ENCODE measurements at regions not wholly inside any gene's neighbourhood (a gene's known extent, or its start where the extent isn't known, plus 50 kb on each side); places are given as distances from the start of the nearest gene placed in this dataset.
A peak's percentile ranks its signal among the peaks of the same experiment; 100 is the strongest.
"Not testable (repeated sequence)": the region's sequence is repeated elsewhere in the genome, so short reads cannot be mapped to it uniquely, and the experiment has no call there.

- not testable (repeated sequence) for H3K9me3 Mint-ChIP-seq, H3K4me3 Mint-ChIP-seq
Measured at GRCh38 chr1:206384029-206384807, 86.1 kb upstream of the IKBKE start.

GRCh38 chr1:206384891-206385290, 85.4 kb upstream of the IKBKE start:
- H3K4me1 Mint-ChIP-seq (ENCODE audit: low read depth in 2 of 2); H3K27ac Mint-ChIP-seq; H3K9me3 Mint-ChIP-seq; H3K4me3 Mint-ChIP-seq; ATAC-seq (replicated peaks); H3K36me3 Mint-ChIP-seq (ENCODE audit: insufficient read depth); DNase-seq; H3K27me3 Mint-ChIP-seq: not testable (repeated sequence)

More at GRCh38 chr1:206384029-206384807, 86.1 kb upstream of the IKBKE start:
- DNase-seq (peak in 1 of 3 experiments; percentile 2), ATAC-seq (replicated peaks) (peak; percentile 83)
- H3K27ac Mint-ChIP-seq; H3K4me1 Mint-ChIP-seq (ENCODE audit: low read depth in 2 of 2); H3K36me3 Mint-ChIP-seq (ENCODE audit: insufficient read depth); H3K27me3 Mint-ChIP-seq: not testable (repeated sequence)

DNA sequence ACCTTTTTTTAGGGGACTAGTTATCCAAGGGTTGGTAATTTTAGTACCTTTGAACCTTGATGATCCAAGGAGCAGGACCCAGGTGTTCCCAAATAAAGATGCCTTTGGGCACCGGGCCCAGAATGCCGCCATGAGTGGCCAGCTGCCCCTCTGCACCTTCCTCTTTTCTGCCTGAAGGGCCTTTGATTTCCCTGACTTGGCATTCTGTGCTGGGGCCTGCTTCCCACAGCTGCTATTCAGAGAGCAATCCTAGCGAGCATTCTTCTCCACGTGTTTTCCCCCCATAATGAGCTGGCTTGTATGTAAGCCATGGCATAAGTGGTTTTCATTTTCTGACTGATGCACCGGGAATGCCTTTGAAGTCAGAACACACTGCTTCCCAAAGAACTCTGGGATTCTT, 82.6 kb upstream of the IKBKE start:
- H3K27ac Mint-ChIP-seq; H3K36me3 Mint-ChIP-seq (ENCODE audit: insufficient read depth); H3K4me1 Mint-ChIP-seq (ENCODE audit: low read depth in 2 of 2); ATAC-seq (replicated peaks); DNase-seq; H3K9me3 Mint-ChIP-seq; H3K27me3 Mint-ChIP-seq; H3K4me3 Mint-ChIP-seq: not testable (repeated sequence)

DNA sequence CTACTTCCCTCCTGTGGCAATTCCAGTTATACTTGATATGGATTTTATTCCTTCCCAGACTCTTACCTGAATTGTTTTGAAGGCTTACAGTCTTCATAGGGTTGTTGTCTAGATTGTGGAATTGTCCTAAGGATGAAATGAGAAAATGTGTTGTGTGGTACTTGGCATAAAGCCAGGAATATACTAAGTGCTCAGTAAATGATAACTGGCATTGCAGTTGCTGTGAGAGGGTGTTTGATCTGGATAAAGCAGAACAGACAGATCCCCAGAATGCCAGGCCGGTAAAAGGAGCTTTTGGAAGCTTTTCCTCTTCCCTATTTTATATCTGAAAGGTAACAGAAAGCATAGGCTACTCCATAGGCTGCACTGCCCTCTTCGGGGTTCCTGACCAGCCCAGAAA, 78.4 kb upstream of the IKBKE start:
- not testable (repeated sequence) for H3K9me3 Mint-ChIP-seq; H3K4me1 Mint-ChIP-seq (ENCODE audit: low read depth in 2 of 2); H3K36me3 Mint-ChIP-seq (ENCODE audit: insufficient read depth); ATAC-seq (replicated peaks); DNase-seq; H3K27me3 Mint-ChIP-seq; H3K27ac Mint-ChIP-seq; H3K4me3 Mint-ChIP-seq

- not testable (repeated sequence) for ATAC-seq (replicated peaks); H3K4me1 Mint-ChIP-seq (ENCODE audit: low read depth in 2 of 2); H3K36me3 Mint-ChIP-seq (ENCODE audit: insufficient read depth); H3K9me3 Mint-ChIP-seq; DNase-seq; H3K27me3 Mint-ChIP-seq; H3K27ac Mint-ChIP-seq; H3K4me3 Mint-ChIP-seq
Measured at GRCh38 chr1:206397501-206397900, 72.8 kb upstream of the IKBKE start.

- H3K4me3 Mint-ChIP-seq; DNase-seq; H3K36me3 Mint-ChIP-seq (ENCODE audit: insufficient read depth); H3K27me3 Mint-ChIP-seq; ATAC-seq (replicated peaks); H3K9me3 Mint-ChIP-seq; H3K27ac Mint-ChIP-seq; H3K4me1 Mint-ChIP-seq (ENCODE audit: low read depth in 2 of 2): not testable (repeated sequence)
Measured at GRCh38 chr1:206398261-206398660, 72.0 kb upstream of the IKBKE start.

DNA sequence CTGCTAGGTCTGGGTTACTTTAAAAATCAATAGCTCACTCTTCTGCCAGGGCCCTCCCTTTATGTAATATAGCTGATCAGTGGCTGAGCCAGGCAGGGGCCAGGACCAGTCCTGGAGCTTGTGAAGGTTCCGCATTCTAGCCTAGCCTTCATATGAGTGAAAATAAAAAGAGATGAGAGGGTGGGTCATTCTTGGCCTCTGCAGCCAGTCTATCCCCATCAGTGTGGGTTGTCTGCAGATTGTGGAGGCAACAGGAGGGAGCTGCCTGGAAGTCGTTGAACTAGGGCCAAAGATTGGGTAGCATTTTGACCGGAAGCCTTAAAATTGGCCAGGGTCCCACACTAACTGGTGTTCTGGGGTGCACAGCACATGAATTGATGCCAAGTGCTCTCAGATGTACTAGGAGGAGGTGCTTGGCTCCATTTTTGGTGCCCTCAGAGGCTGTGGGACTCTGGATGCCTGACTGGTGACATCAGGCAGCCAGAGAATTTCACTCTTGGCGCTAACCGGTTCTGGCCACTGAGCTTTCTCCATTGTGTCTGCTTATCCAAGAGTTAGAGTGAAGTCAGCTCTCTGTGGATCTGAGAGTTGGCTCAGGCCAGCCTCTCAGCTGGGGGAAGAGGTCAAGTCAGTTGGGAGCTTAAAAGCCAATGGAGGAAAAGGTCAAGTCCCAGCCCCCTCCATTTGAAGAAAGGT, 66.5 kb upstream of the IKBKE start:
- not testable (repeated sequence) for H3K27me3 Mint-ChIP-seq; H3K36me3 Mint-ChIP-seq (ENCODE audit: insufficient read depth); H3K9me3 Mint-ChIP-seq; ATAC-seq (replicated peaks); H3K27ac Mint-ChIP-seq; H3K4me1 Mint-ChIP-seq (ENCODE audit: low read depth in 2 of 2); H3K4me3 Mint-ChIP-seq; DNase-seq

DNA sequence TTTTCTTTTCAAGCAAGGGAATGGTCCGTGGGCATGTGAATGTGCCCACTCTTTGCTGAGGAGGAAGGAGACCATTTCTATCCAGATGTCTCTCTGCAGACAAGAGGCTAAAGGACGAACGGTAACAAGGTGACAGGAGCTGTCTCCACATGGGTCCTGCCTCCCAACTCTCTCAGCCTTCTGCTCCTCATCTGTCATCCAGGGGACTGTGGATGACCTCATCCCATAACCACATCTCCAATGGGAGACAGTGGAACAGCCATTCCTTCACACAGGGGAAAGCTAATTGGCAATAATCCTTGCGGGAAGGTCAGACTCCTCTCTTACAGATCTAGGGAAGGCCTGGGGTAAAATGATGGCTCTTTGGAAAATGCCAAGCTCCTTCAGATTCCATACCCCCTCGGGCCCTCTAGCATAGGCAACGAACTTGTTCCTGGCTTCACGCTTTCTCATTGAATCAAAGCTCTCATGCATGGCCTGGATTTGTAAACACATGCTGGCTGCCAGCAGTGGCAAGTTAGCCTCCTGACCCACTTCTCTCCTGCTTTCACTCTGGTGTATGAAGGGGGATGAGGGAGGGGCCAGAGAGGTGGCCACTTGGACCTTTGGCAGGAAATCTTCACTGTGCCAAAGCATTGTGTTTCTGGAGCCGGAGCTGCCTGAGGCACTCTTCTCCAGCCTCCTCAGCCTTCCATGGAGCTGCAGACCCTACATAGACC, 65.8 kb upstream of the IKBKE start:
- not testable (repeated sequence) for H3K27ac Mint-ChIP-seq; DNase-seq; H3K27me3 Mint-ChIP-seq; H3K9me3 Mint-ChIP-seq; ATAC-seq (replicated peaks); H3K36me3 Mint-ChIP-seq (ENCODE audit: insufficient read depth); H3K4me1 Mint-ChIP-seq (ENCODE audit: low read depth in 2 of 2); H3K4me3 Mint-ChIP-seq

- H3K27ac Mint-ChIP-seq; H3K9me3 Mint-ChIP-seq; H3K4me1 Mint-ChIP-seq (ENCODE audit: low read depth in 2 of 2); H3K4me3 Mint-ChIP-seq; H3K36me3 Mint-ChIP-seq (ENCODE audit: insufficient read depth); DNase-seq; ATAC-seq (replicated peaks); H3K27me3 Mint-ChIP-seq: not testable (repeated sequence)
Measured at GRCh38 chr1:206405282-206405681, 65.0 kb upstream of the IKBKE start.

DNA sequence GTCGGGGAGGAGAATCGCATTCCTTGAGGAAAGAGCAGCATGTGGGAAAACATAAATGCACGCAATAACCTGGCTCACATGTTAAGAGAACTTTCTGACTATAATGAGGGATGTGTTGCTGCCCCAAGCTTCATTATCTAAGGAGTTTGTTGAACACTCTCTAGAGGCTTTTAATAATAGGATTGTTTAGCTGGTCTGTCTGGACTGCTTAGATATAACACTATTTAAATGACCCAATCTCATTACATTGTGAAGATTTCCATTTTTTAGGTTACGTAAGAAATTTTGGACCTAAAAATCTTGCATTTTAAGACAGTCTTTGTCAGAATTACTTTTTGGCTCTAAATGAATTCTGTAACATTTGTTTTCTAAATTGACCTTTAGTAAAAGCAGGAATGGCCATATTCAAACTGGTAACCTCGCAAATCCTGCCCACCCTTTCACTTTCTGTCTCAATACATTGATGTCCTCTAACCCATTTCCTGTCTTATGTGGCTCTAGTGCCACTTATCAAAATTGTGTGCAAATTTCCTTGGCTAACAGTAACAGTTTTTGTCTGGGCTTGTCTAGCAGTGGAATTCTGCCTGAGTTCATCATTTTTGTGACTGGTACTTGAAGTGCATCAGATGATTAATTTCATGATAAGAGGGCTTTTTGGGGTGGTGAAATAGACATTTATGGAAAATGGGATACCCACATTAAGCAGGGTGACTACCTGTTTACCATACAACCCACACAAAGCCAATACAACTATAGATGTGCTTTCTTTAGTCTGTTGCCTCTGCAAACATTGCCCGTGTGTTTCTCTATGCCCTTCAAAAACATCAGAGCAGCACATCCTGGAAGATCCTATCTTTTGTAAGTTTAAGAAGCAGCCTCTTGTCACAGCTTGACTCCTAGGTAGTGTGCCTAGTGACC, 61.6 kb upstream of the IKBKE start:
- H3K27ac Mint-ChIP-seq; DNase-seq; H3K9me3 Mint-ChIP-seq; ATAC-seq (replicated peaks); H3K27me3 Mint-ChIP-seq; H3K4me1 Mint-ChIP-seq (ENCODE audit: low read depth in 2 of 2); H3K36me3 Mint-ChIP-seq (ENCODE audit: insufficient read depth); H3K4me3 Mint-ChIP-seq: not testable (repeated sequence)

DNA sequence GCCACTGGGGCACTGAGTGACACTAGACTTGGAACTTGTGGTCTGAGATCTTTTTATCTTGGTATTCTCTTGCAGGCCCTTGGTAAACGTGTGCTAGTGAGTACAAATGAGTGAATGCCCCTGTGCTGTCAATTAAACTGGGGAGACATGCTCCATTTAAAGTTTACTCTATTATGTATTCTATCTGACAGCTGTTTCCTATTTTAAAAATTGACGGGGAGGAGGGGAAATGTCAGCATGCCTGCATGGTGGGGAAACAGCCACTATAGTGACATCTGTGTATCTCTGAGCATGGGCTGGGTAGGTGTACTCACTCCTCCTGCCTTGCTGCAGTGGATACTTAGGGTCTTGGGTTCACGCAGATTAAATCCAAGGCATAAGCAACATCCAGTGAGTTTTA, 59.0 kb upstream of the IKBKE start:
- Mint-ChIP-seq H3K27ac (peak overlapping the region in 1 of 2 donors; percentile 28), H3K9me3 (no peaks in the 10 kb centered on the region), H3K4me1 (ENCODE audit: low read depth in 2 of 2) (no peaks in the 10 kb centered on the region), H3K4me3 (no peak overlapping the region), H3K36me3 (ENCODE audit: insufficient read depth) (peaks cover 4% of the 10 kb centered on the region), H3K27me3 (no peaks in the 10 kb centered on the region)
- DNase-seq: no peak
- no peak for ATAC-seq (replicated peaks)

DNA sequence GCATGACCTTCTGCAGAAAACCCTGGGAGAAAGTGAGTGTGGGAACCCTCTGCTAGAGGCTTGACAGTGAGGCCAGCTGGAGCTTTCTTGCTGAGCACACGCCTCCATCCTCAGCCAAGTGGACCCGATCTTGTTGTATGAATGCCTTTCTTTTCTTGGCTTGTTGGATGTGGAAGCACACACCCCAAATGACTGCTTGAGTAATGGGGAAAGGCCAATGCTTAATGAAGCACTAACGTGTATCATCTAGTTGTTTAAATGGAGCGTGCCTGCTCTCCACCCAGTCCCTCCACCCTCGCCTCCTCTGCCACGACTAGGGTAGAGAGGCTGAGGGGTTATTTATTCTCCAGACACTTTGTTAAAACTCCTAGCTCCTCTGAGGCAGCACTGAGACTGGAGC, 54.3 kb upstream of the IKBKE start:
- ATAC-seq (replicated peaks) (no peak), DNase-seq (no peak)
- Mint-ChIP-seq H3K27me3 (no peaks in the 10 kb centered on the region), H3K9me3 (no peaks in the 10 kb centered on the region), H3K36me3 (ENCODE audit: insufficient read depth) (peaks cover 12% of the 10 kb centered on the region), H3K27ac (peak overlapping the region in 1 of 2 donors; percentile 38), H3K4me1 (ENCODE audit: low read depth in 2 of 2) (peaks cover 0 to 4% of the 10 kb centered on the region in 2 donors), H3K4me3 (no peak overlapping the region)
